Suppressor macrophage treated with lipopolysaccharide for 1 hour (primary cell): ENCODE measurements at regions not wholly inside any gene's neighbourhood (a gene's known extent, or its start where the extent isn't known, plus 50 kb on each side); places are given as distances from the start of the nearest gene placed in this dataset.
"Not testable (repeated sequence)": the region's sequence is repeated elsewhere in the genome, so short reads cannot be mapped to it uniquely, and the experiment has no call there.

ENCODE experiments used
- DNase-seq, 3 donors: peaks; one replicate each; pipeline ENCODE4 v3.0.0-alpha.2; 2020 to 2022

- no peak for DNase-seq
Measured at GRCh38 chr12:70008944-70009343, 183.9 kb downstream of the MYRFL start.

- no peak for DNase-seq
Measured at GRCh38 chr12:70011353-70011752, 186.3 kb downstream of the MYRFL start.

GRCh38 chr12:70013016-70013415 is 188.0 kb downstream of the MYRFL start:
- DNase-seq: not testable (repeated sequence)

GRCh38 chr12:70028515-70028914 is 203.5 kb downstream of the MYRFL start:
- DNase-seq: no peak

GRCh38 chr12:70028918-70029317 is 203.9 kb downstream of the MYRFL start:
- no peak for DNase-seq

GRCh38 chr12:70031046-70031445 is 206.0 kb downstream of the MYRFL start:
- DNase-seq: no peak

- no peak for DNase-seq
Measured at GRCh38 chr12:70032076-70032475, 207.0 kb downstream of the MYRFL start.

GRCh38 chr12:70033310-70033709 is 208.3 kb downstream of the MYRFL start:
- DNase-seq: no peak

- DNase-seq: no peak
Measured at GRCh38 chr12:70040141-70040540, 203.1 kb upstream of the CNOT2 start.

- no peak for DNase-seq
Measured at GRCh38 chr12:70042675-70043074, 200.6 kb upstream of the CNOT2 start.

GRCh38 chr12:70043490-70044138 is 199.6 kb upstream of the CNOT2 start:
- no peak for DNase-seq

- no peak for DNase-seq
Measured at GRCh38 chr12:70044167-70044566, 199.1 kb upstream of the CNOT2 start.

GRCh38 chr12:70045036-70045435 is 198.2 kb upstream of the CNOT2 start:
- no peak for DNase-seq

GRCh38 chr12:70045514-70045913 is 197.7 kb upstream of the CNOT2 start:
- no peak for DNase-seq

GRCh38 chr12:70048521-70049250 is 194.5 kb upstream of the CNOT2 start:
- no peak for DNase-seq

GRCh38 chr12:70049596-70050360 is 193.5 kb upstream of the CNOT2 start:
- peak in 1 of 3 donors; percentile 4 for DNase-seq

GRCh38 chr12:70052476-70052875 is 190.8 kb upstream of the CNOT2 start:
- DNase-seq: no peak

GRCh38 chr12:70052931-70053497 is 190.2 kb upstream of the CNOT2 start:
- peak; percentile 72 to 88 (median 82) for DNase-seq

- DNase-seq: no peak
Measured at GRCh38 chr12:70059373-70059772, 183.9 kb upstream of the CNOT2 start.

- DNase-seq: no peak
Measured at GRCh38 chr12:70060634-70061033, 182.6 kb upstream of the CNOT2 start.

- DNase-seq: peak in 1 of 3 donors; percentile 19
Measured at GRCh38 chr12:70068743-70069142, 174.5 kb upstream of the CNOT2 start.

- no peak for DNase-seq
Measured at GRCh38 chr12:70069221-70070105, 173.8 kb upstream of the CNOT2 start.
